HG02610 (cell line): ENCODE measurements at regions not wholly inside any gene's neighbourhood (a gene's known extent, or its start where the extent isn't known, plus 50 kb on each side); places are given as distances from the start of the nearest gene placed in this dataset.

Source experiments
- ATAC-seq: cut with Tn5 transposase; IDR thresholded peaks from one replicate; pipeline ENCODE4 v1.9.1; 2021; ENCODE audit warnings: mild to moderate bottlenecking, moderate library complexity; ENCODE audit not compliant: unreplicated experiment

DNA sequence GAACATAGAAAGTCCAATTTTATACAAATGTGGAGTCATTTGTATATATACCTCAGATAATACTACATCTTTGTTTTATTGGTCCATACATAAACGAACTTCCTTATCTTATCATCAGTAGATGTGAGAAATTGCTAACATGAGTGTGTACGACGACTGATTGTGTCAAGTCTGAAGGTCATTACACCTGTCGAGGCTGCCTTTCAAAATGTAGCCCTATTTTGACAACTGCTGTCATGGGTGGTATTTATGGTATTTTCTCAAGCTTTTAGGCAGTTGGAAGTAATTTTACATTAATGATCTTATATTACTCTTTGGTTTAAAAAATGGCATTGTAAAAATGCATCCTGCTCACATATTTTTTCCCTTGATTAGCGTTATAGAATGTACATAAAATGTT is 183.7 kb upstream of the DNAJC19 start:
- ATAC-seq: no peak

DNA sequence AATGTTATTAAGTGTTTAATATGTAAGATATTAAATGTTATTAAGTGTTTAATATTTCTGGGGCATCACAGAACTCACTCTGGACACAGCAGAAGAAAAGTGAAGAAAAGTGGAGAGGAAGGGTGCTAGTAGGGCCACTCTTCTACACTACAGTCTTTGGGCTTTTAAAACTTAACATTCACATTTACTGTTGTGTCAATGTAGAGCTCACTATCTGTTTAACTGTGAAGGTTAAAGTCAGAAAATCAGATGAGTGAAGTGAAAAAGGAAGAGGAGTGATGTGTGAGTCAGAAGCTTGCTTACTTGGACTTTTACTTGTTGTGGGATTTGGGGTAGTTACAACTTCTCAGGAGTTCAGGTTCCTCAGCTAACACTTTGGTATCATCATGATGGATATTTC is 145.3 kb upstream of the DNAJC19 start:
- ATAC-seq: no peak

DNA sequence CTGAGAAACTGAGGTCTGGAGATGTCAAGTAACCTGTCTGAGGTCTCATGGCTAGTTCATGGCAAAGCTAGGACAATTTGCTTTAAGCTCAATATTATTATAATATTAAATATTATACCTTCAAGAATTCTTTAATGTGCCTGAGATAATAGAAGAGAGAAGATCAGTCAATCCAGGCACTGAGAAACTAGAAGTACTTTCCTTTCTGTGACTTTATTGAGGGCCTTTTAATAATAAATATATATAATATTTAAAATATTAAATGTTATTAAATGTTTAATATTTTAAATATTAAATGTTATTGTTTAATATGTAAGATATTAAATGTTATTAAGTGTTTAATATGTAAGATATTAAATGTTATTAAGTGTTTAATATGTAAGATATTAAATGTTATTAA is 144.3 kb upstream of the DNAJC19 start:
- no peak for ATAC-seq

DNA sequence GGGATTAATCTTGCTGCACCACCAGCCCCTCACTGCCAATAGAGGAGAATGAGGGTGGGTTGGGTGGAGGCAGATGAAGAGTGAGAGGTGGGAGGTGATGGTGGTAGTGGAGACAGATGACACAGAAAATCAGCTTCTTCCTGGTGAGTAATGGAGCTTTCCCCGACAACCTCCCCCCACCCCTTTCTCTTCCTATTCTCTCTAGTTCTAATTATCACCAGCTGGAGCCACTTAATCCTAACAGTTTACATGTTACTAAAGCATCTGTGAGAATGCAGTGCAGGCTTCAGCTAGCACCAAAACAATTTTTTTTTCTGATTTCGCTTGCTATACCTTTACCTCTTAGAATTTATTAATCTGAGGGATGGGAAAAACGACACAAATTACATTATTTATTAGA is 116.1 kb upstream of the DNAJC19 start:
- no peak for ATAC-seq

DNA sequence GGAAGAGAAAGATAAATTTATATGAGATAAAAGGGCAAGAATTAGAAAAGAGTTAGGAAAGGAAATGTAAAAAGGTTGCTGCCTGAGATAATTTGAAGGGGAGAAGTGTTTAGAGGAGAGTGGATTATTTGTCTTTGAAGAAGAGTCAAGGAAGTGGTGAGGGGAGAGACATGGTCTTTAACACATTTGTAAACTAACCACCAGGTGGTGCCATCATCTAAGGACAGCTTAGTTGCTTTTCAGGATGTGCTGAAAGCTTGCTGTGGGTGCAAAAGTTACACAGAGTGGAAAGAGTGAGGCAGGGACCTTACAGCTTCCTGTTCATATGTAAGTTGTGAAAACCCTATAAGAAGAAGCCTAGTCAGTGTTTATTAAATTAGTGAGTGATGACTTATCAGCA is 114.1 kb upstream of the DNAJC19 start:
- ATAC-seq: no peak

DNA sequence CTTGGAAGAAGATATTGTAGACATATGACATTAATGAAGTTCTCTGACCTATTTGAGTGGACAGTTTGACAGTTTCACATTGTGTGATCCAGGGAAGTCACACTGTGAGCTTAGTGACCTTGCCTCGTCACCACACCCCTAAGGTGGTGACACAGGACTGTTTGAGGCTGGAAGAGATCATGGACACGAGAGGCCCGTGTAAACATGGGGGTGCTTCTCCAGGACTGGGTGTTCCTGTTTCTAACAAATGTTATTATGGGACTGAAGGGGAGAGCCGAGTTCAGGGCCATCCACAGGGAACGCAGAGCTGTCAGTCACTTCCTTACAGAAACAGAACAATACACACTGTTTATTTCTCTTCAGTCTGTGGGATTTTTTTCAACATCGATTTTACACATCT is 96.5 kb upstream of the DNAJC19 start:
- no peak for ATAC-seq

DNA sequence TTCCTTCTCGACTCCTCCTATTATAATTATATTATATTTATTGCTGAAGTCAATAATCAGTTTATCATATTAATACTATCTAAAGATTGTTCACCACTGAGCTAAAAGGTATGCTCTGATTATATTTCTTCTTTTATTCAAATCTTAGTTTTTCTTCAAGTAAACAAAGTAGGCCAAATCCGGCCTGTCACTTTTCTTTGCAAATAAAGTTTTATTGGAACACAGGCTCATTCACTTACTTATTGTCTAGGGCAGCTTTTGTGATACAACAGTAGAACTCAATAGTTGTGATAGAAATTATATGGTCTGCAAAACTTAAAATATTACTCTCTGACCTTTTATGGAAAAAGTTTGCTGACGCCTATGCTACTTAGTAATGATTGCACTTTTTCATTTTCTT is 92.4 kb upstream of the DNAJC19 start:
- no peak for ATAC-seq

DNA sequence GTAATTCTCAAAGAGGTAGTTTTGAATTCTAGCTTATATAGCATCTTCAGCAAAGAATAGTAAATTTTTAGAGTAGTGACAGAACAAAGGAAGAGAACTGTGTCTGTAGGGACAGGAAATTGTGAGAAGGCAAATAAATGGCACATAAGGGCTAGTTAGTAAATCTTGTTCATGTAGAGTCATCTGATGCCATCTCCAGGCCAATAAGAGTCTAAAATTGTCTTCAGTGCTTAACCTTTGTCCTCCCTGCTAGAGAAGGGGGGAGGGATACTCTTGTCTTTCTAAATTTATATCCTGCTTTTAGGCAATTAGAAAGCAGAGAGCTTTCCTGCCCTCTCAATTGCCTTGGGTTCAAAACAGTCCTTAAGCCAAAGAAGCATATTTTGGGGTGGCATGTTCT is 87.0 kb upstream of the DNAJC19 start:
- ATAC-seq: no peak

DNA sequence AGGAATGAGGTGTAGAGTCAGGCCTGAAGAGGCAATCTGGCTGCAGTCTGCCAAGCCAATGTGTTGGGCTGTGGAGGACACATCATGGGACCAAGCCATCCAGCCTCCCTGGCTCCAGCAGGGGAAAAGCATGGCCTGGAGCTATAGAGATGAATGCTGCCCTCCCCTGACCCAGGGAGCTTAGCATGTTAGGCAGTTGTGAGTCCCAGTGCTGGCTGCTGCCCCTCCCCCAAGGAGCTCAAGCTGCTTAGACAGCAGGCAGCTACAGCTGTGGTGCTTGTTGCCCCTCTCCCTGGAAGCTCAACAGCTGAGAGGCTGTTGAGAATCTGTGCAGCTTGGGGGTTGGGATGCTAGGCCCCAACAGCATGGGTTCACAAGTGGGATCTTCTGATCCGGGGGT is 85.6 kb upstream of the DNAJC19 start:
- ATAC-seq: no peak

DNA sequence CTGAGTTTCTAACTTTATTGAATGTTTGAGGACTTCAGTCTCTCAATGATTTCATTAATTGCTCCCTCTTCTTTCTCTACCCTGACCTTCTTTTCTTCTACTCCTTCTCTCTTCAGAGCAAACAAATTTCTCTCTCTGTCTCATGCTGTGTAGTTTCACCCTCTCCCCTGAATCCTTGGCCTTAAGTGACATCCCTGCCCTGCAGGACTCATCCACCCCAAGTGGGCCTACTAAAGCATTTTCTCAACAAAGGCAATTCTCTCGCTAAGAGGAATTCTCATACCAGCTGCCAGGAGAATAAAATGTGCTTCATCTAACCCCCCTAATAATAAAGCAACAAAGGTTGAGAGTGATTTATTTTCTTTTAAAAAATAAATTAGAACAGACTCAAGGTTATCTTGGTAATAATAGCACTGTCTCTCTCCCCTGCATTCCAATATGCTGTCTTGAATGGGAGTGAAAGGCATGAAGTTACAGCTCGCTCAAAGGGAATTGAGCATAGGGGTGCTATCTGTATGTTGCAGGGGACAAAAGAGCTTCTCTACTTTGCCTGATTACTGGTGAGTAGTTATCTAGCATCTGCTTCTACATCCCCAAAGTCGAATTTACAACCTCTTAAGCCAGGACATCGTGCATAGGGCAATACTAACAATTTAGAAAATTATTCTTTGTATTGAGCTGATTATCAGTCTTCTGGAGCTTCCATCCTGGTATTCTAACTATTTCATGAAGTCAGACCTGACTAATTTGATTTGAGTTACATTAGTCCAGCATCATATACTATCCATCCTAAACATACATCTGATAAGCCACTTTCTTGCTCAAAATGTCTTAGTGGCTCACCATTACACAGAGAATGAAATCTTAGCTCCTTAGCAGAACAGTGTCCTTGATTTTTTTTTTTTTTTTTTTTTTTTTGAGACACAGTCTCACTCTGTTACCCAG is 76.9 kb upstream of the DNAJC19 start:
- no peak for ATAC-seq

DNA sequence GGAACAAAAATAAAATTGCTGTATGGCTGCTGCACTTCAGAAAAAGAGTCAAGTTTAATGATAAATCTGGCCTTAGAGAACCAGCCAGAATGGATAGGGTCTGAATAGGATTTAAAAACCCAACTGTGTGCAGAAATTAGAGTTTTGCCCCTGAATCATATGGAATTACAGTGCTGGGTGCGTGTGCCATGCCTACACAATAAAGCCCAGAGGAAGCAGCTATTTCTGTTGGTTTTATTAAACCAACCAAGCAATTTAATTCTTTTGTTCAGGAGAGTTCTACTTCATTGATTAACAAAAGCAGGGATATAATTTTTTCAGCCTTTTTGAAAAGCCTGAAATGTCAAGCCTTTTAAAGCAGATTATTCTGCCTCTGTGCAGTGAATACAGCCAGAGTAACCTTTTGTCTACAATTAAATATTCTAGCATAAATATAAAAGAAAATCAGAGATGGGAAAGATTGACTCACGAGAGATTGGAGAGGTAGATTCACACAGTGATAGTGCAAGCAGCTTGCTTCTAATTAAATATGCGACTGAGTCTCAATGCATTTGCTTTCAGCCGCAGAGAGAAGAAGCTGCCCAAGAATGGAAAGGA is 66.7 kb upstream of the DNAJC19 start:
- no peak for ATAC-seq

DNA sequence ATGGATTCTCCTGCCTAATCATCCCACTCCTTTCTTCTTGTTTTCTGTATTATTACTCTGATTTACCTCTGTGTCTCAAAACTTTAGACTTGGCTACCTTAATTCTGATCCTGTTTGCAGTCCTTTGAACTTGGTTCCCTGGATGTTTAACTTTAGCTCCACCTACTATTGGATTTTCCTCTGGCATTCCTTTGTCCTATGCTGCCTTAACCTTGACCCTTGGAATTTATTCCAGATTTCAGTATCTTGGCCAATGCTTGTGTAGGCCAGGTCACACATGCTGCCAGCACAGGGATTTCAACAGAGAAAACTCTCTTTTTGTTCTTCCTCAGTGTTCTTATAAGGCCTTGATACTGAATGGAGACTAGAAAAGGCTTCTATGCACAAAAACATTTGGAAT is 65.0 kb upstream of the DNAJC19 start:
- no peak for ATAC-seq

DNA sequence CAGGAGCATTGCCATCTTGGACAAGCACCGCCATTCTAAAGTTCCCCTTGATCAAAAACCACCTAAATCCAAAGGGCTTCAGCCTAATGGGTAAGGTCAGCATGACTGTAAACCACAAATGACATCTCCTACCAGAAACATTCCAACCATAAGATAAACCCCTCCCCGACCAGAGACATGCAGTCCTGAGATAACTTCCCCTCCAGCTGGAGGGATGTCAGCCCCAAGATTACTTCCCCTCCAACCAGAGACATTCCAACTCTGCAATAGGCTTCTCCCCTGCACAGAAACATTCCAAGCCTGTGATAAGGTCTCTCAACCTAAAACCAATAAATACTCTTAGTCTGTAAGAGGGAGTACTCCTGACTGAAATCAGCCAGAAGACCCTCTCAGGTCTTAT is 62.7 kb upstream of the DNAJC19 start:
- no peak for ATAC-seq

DNA sequence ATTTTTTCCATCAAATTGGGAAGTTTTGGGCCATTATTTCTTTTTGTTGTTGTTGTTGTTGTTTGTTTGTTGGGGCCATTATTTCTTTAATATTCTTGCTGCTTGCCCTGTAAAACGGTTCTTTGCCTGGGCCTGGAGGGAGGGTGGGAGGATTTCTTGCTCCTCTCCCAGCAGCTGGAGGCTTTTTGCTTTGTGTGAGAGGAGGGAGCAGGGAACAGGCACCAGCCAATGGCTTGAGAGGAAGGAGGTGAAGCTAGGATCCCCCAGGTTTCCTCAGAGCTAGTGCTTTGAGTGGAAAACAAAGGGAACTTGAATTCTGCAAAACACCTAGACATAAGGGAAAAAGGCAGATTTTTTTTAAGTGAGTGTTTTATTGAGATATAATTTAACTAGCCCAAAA is 61.2 kb upstream of the DNAJC19 start:
- ATAC-seq: no peak

DNA sequence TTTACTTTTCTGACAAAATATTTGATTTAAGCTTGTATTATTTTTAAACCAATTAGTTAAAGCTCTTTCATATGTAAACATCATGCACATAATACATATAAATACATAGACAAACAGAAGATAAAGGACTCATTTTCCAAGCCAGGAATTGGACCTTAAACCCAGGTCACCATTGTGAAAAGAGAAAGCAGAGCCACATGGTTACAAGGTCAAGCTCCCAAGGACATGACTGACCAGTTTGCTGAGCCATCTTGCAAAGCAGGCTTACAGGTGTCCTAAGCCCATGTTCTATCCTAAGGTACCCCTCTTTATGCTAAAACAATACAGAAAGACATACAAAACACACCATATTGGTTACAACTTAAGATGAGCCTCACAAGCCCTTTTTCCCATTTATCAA is 50.5 kb upstream of the DNAJC19 start:
- no peak for ATAC-seq
